Erythroblast (primary cell): ENCODE measurements at regions not wholly inside any gene's neighbourhood (a gene's known extent, or its start where the extent isn't known, plus 50 kb on each side); places are given as distances from the start of the nearest gene placed in this dataset.

Experiments used
- DNase-seq, 2 experiments: peaks; one replicate each; lab custom pipeline; 2025; lab: John Stamatoyannopoulos, UW
- GATA1 ChIP-seq: IDR thresholded peaks from 2 replicates; pipeline ENCODE4 v1.6.1; 2011; ENCODE audit warnings: low read depth, mild to moderate bottlenecking, control low read depth, low read length, moderate library complexity
- POLR2A ChIP-seq: IDR thresholded peaks from 2 replicates; pipeline ENCODE4 v1.6.1; 2011; ENCODE audit warnings: mild to moderate bottlenecking, low read length

DNA sequence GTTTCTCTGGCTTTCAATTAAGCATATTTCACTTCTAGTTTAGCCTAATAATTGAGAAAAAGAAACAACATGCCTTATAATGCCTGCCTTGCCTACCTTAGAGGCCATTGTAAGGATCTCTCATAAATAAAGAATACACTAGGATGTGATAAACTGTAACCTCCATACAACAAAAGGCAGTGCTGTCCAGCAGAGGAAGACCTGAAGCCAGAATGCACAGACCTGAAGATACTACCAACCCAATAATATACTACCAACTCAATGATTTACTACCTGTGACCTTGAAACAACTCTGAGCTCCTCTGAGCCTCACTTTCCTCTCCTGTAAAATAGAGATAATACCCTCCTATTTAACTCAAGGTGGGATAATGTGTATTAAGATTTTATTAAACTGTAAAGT is 361.3 kb downstream of the TTLL7 start:
- no peak for TF ChIP-seq GATA1
- TF ChIP-seq POLR2A: no peak

DNA sequence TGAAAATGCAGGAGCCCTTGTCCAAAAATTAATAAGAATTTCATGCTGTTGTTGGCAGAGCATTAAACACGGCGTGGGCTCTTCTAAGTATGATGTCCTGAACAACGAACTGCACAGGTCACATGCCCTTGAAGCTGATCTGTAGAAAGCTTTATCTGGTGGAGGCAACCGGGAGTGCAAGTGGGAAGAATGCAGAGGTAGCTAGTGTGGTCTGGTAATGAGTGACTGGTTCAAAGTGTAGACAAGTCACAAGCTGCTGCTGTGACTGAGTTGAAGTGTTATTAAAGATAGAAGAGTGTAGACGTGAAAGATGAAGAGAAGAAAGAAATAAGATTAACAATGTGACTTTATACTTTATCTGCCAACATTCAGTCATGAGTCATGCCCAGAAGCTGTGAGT is 361.9 kb downstream of the TTLL7 start:
- TF ChIP-seq POLR2A (no peak), GATA1 (no peak)
- DNase-seq: no peak

More for the DNA sequence above, 361.3 kb downstream of the TTLL7 start:
- DNase-seq: no peak

DNA sequence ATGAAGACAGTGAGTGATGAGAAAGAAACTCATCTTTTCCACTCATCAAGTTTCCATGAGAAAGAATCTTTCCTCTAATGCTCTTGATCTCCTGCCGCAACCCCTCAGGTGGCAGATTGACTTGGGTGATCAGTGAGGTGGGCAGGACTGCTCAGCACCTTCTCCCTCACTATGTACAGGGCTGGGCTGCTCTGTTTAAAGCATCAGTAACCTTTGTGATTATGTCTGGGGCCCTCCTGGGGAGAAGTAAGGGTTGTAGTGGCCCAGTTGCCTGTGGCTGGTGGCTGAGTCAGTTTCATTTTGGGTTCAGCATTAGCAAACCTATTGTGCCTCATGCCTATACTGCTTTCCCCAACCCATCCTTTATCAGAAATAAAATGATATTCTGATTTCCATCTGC is 366.0 kb downstream of the TTLL7 start:
- DNase-seq: no peak

GRCh38 chr1:83631851-83632250 is 367.1 kb downstream of the TTLL7 start:
- no peak for DNase-seq

More for the DNA sequence above, 366.0 kb downstream of the TTLL7 start:
- no peak for TF ChIP-seq GATA1

GRCh38 chr1:83627045-83627444 is 371.9 kb downstream of the TTLL7 start:
- DNase-seq: no peak
- TF ChIP-seq GATA1 (no peak), POLR2A (no peak)

More at GRCh38 chr1:83631851-83632250, 367.1 kb downstream of the TTLL7 start:
- TF ChIP-seq GATA1: no peak
- no peak for TF ChIP-seq POLR2A

GRCh38 chr1:83626603-83627002 is 372.3 kb downstream of the TTLL7 start:
- DNase-seq: no peak
- TF ChIP-seq GATA1: no peak
- TF ChIP-seq POLR2A: no peak

DNA sequence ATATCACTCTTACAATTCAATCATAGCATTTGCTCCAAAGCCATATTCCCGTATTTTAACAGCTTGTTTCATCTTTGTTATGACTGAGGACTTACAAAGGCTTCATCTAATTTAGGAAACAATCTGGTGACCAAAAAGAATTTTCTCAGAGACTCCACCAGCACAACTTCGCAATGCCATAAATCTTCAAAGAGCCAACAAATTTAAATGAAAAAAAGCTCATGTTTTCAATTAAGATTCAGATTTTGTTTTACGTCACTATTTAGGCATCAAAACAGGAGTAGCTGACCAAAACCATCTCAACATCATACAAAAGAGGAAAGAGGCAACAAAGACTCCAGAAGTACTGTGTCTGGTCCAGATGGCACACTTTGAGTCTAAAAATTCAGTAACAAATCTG is 373.3 kb downstream of the TTLL7 start:
- TF ChIP-seq POLR2A: no peak
- TF ChIP-seq GATA1: no peak
- DNase-seq: no peak

- TF ChIP-seq POLR2A (no peak), GATA1 (no peak)
- DNase-seq: no peak
Observed at GRCh38 chr1:83620016-83620415, 378.9 kb downstream of the TTLL7 start.

- no peak for DNase-seq
Observed at GRCh38 chr1:83619170-83619896, 379.6 kb downstream of the TTLL7 start.

GRCh38 chr1:83617883-83618282 is 381.0 kb downstream of the TTLL7 start:
- no peak for DNase-seq
- TF ChIP-seq POLR2A: no peak
- TF ChIP-seq GATA1: no peak

More at GRCh38 chr1:83619170-83619896, 379.6 kb downstream of the TTLL7 start:
- TF ChIP-seq POLR2A: no peak
- no peak for TF ChIP-seq GATA1

DNA sequence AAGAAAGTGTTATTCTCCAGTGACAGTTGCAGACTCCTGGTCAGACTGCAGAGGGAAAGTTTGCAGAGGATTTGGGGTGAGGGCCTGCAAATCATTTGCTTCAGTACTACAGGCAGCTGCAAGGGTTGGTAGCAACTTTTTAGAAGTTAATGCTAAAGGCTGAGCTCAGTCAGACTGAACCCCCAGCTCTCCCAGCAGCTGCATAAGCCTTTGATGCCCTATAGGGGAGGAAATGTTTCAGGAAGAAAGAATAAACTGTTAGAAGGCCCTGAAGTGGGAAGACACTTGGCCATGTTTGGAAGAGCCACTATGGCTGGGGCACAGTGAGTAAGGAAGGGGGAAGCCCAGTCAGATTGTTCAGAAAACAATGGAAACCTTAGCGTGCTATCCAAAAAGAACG is 383.6 kb downstream of the TTLL7 start:
- no peak for DNase-seq
- TF ChIP-seq GATA1: no peak
- TF ChIP-seq POLR2A: no peak

- no peak for DNase-seq
- TF ChIP-seq POLR2A: no peak
- TF ChIP-seq GATA1: no peak
Observed at GRCh38 chr1:83606416-83606955, 392.4 kb downstream of the TTLL7 start.

DNA sequence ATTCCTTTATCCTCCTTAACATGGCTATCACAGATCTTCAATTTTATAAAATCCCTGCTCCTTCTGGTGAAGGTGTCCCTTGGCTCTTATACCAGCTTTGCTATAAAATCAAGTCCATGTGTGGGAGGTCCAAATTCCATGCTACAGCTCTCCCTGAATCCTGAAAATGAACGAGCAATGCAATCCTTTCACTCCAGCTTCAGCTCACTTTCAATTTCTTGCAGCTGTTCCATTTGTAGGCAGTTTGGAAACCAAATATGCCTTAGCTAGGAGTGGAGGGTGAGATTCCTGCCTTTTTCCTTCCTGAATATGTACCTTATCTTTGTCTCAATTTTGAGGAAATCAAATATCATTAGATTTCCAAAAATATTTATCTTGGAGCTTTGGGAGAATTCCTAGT is 402.6 kb downstream of the TTLL7 start:
- TF ChIP-seq GATA1: no peak
- no peak for DNase-seq

DNA sequence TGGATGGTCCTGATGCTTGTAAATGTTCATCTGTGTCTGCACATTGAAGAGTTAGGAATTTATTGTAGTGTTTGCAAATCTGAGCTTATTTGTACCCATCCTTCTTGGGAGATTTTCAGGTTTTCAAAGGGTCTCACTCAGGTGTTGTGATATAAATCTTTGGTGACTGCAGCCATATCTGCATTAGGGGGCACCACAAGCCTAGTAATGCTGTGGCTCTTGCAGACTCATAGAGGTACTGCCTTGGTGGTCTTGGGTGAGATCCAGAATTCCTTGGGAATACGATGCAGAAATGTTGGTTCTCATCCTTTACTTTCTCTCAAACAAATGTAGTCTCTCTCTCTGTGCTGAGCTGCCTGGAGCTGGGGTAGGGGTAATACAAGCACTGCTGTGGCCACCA is 405.9 kb downstream of the TTLL7 start:
- no peak for TF ChIP-seq GATA1
- TF ChIP-seq POLR2A: no peak
- DNase-seq: no peak

- no peak for TF ChIP-seq GATA1
- no peak for TF ChIP-seq POLR2A
- DNase-seq: no peak
Observed at GRCh38 chr1:83588140-83588539, 410.8 kb downstream of the TTLL7 start.
